Iris pigment epithelial cell (primary cell): ENCODE measurements at regions not wholly inside any gene's neighbourhood (a gene's known extent, or its start where the extent isn't known, plus 50 kb on each side); places are given as distances from the start of the nearest gene placed in this dataset.

Experiments
- DNase-seq: peaks from one replicate; pipeline ENCODE4 v3.0.0-alpha.2; 2011; ENCODE audit warnings: low read depth

DNA sequence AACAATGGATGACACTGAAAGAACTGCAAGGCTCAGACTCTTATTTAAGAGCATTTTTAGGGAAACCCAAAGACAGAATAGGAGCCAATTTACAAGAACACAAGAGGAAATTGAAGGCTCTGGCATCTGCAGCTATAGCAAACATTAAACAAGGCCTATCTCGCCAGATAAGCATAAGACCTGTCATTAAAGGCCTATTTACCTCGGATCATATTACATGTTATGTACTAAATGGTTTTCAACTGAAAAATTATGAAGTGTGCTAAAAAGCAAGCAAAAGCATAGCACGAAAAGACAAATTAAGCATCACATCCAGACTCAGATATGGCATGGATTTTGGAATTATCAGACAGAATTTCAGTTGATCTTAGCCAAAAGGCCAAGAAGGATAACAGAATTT, 617.1 kb downstream of the SQOR start:
- DNase-seq, result no peak

DNA sequence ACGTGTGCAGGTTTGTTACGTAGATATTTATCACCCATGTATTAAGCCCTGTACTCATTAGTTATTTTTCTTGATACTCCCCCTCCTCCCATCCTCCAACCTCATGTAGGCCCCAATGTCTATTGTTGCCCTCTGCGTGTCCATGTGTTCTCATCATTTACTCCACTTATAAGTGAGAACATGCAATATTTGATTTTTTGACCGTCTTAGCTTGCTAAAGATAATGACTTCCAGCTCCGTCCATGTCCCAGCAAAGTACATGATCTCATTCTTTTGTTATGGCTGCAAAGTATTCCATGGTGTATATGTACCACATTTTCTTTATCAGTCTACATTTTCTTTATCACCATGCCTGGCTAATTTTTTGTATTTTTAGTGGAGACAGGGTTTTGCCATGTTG, 623.2 kb downstream of the SQOR start:
- DNase-seq, result no peak

DNA sequence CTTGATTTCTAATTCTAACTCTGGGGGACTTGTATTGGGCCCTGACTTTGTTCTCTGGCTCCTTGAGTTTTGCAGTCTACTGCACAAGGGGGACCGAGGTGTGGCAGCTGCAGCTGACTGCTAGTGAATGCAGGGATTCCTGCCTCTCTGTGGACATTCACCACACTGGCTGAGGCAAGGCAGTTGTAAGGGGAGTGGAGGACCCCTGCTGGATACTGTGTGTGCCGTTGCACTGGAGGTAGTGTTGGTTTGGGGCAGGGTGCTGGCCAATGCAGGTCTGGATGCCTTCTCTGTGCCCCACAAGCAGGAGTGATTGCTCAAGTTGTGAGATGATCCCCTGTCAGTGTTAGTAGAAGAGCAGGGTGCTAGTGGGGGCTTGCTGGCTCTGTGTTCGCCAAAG, 626.1 kb downstream of the SQOR start:
- no peak for DNase-seq

DNA sequence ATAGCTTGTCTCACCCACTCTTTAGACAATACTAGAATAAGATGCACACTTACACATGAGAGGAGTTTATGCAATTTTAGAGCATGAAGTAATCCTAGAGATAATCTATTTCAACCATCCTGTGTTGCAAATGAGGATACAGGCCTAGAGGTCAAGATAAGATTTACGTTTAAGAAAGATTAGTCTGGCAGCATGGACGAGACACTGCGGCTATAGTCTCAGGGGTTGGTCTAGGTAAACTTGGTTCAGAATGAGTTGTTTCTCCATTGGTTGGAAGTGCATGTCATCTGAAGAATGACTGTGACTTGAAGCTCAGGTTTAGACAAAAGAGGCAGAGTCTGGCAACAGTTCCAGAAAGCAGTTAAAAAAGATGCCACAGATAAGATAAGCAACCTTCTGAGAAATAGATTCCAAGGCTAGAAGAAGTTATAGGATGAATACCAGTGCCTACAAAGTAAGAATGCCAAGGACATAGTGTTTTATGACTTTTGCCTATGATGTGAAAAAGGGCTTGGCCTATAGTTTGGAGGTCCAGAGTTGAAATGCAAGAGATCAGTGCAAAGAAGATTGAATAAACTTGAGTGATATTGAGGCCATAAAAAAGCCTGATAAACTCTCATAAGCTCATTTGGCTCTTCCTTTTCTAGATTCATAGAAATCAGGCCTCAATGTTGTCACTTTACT, 631.0 kb downstream of the SQOR start:
- DNase-seq, result no peak

DNA sequence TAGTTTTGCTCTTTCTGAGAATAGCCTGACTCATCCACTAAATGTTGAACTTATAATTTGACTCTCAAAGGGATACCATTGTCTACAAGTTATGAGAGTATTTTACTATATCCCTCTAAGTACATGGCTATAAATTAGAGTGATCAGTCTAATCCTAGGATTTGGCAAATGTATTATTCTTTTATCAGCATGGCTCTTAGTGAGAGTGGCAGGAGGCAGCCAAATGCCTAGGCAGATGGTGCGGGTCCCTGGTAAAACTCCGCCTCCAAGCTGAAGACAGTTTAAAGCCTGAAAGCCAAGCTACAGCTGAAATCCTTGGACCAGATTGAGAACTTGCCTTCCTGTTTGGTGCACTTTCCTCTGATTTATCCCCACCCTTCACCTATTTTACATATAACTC, 631.8 kb downstream of the SQOR start:
- DNase-seq, result no peak

DNA sequence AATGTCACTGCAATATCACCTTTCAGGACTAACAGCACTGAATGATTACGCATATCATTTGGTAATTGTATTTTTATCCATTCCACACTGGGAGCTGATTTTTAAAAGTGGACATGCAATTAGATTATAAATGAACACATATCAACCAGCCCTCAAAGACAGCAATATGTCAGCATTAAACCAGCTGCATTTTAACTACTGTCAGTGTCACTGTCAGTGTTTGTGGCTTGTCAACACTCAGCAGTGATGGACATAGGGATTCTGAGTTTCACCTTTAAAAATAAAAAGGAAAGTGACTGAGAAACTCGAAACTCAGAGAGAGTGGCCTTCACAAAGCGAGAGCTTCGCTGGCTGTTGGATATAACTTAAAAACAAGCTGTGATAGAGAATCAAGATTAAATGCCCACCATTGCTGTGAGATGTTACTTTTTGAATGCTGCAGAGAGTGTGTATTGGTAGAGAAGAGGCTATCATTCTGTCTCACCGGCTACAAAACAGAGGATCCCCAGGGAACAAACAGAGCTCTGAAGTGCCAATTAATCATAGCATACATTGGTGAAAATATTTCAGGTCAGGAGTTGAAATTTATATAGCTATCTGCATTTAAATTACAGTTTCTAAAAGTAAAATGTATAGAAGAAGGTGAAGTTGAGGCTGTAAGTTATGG, 635.8 kb downstream of the SQOR start:
- DNase-seq, result no peak

DNA sequence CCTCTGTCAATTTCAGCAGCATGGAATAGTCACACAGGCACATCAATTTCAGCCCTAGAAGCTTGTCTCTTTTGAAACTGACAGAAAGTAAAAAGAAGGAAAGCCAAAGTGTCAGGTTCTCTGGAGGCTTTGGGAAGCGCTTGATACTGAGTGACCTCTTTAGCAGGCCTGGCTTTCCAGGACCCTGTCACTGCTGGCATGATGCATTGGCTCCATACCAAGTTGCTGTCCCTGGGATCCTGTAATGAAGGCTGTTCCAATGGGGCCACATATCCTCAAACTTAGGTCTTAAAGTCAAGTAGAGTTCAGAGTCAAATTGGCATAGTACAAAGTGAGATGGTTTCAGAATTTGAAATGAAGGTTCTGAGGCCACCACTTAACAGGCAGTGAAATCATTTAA, 640.9 kb downstream of the SQOR start:
- no peak for DNase-seq

DNA sequence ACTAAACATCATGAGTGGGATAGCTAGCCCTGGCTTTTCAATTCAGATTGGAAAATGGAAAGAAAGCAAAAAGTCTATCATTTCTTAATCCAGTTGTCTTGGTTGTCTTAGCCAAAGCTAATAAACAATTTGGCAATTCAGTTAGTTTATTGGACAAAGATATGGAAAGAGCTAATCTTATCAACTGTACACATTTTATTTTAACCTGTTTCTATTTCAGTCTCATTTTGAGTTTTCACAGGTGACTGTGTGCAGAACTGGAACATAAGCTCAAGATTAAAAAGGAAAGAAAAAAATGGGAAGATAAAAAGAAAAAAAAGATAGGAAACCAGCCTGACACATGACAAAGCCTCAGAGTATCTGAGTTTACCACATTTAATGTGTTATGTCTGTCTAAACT, 642.6 kb downstream of the SQOR start:
- DNase-seq, result no peak

DNA sequence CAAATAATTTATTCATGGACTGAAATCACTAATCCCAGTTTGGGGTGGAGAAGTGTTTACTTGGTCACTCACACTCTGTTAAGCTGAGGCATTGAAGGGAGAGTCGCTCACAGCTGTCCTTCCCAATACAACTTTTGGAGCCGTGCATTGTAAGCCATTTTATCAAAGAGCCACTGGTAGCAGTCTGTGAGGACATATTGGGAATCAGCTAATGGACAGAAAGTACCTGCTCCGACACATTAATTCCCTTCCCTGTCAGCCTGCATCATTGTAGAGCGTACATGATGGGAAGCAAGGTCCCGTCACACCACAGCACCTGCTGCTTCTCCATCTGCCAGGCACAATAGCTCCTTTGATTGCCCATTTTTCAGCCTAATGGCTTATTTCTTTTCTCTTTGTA, 643.2 kb downstream of the SQOR start:
- no peak for DNase-seq

DNA sequence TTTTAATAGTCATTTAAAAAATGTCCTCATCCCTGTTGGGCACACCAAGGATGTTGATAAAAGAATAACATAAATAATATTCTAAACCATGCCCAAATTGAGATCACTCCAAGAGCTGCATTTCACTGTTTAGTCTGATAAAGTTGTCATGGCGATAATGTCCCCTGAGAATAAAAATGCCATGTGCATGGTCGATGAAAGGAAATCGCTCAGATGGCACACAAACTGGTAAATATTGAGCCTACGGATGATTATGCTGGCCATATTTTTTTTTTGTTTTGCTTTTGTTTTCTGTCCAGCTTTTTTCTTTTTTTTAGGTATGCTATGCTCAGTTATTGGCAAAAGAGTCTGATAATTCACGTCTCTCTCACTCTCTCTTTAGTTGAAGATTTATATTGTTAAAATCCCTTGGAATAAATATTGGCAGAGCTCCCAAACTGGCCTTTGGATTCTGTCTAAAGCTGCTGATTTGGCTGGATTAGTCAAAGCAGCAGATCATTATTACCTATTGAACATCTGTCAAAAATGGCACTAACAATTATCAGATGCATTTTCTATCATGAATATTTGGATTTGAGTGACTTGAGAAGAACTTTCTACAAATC, 643.8 kb downstream of the SQOR start:
- DNase-seq, result no peak

DNA sequence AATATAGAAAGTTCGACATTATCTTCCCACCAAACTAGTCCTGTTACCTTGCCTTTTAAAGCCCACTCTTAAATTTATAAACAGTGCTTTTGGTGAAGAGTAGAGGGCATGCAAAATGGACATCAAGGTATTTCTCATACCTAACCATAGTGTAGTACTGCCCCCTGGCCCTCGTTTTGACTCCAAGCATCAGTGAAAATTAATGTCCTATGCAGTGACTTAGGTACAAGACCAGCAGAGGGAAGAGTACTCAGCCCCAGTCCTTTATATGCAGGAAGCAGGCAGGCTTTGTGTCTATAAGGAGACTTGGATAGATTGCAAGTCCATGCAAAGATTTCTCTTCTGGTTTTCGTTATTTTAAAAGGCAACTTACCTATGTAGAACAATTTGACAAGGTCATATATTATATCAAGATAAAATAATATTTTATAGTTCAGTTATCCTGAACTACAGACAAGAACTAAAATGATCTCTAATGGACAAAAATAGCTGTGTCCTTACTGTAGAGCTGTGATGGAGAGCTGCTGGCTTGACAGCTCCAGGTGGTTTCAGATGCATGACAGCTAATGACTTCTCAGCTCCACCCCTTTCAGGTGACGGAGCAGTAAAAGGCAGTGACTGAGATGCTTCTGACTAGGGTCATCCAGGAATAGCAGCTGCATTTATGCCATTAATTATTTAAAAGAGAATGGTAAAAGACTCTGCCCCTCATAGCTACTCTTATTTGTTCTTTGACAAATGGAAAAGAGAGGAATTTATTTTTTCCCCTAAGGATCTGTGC, 646.1 kb downstream of the SQOR start:
- no peak for DNase-seq

DNA sequence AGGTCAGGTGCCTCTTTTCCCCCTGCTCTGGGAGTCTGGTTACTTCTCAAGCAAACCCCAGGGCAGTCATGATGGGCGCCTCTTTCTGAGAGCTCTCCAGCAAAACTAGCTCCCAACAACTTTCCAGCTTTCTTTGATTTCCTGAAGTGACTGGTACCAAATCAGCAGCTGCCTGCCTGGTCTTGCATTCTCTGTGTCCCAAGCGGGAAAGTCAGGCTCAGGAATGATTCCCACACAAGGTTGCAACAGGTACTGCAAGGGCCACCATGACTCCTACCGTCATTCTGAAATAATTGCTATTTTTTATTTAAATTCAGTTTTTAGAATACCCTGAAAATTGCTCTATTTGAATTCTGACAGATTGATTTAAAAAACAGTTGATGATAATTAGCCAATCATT, 658.7 kb downstream of the SQOR start:
- DNase-seq, result no peak

DNA sequence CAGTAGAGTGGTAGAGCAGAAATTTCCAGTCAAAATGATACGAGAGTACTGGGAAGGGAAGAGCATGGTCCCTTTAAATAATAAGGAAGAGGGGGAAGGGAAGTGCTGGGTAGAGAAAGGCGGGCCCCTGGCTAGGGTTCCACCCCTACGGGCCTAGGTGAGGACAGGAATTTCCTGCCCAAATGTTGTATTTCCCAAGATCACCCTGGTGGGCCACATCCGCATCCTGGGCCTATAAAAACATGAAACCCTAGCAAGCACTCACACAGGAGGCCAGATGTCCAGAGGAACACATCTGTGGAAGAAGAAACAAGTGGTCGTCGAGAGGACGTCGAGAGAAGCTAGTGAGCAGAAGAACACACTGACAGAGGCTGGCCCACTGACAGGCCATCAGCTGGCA, 661.2 kb downstream of the SQOR start:
- DNase-seq, result no peak

DNA sequence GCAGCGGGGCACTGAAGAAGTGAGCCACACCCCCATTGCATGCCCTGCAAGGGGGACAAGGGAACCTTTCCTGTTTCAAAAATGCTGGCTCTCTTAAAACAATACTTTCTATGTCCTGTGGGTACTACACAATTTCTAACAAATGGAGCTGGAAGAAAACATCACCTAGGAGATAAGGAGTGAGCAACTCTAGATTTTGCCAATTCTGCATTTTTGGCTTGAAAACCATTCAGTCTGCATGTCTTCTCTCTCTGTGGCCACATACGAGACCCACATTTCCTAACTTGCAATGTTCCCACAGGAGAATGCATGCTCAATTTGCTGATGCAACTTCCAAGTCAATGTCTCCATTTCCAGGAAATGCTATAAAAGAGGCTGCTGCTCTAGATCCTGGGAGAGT, 662.0 kb downstream of the SQOR start:
- DNase-seq, result no peak

DNA sequence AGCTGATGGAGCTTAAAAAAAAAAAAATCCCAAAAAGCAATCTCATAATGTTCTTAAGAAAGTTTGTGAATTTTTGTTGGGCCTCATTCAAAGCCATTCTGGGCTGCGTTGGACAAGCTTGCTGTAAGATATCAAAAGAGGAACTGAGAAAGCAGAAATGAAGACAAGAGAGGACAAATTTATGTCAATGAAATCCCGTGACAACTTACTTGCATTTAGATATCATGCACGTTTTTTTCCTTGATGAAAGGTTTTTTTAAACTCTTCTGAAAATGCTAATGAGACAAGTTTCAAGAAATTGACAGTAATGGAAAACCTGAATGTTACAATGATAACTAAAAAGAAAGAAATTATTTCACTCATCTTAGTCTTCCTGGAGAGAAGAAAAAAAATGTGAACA, 662.9 kb downstream of the SQOR start:
- no peak for DNase-seq

DNA sequence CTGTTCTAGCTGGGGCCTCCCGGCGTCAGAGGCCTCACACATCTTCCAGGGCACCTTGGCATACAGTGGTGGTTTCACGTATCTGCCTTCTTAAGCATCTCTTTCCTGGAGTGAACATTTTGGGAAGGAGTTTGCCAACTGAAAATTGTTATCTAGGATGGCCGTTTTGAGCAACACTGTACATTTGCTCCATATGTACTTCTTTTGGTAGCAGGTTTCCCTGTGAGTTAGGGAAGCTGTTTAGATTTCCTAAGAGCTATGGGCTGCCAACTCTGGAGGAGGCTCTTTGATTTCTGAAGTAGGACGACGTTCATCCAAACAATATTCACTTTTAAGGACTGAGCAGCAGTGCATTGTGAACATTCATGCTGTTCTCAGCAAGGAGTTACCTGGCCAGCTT, 665.9 kb downstream of the SQOR start:
- no peak for DNase-seq

DNA sequence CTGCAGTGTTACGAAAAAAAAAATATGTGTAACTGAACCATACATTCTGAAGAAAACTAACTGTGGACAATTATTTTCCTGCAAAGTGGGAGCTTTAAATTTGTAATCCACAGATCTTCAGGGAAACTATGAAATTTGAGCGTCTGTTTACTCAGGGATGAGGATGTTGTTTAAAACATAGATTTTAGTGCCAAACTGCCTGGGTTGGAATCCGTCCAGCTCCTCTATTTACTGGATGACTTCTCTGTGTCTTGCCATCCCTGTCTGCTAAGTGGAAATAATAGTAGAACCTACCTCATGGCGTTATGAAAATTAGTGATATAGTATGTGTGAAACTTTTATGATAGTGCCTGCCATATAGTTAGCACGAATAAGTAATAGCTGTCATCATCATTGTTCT, 666.5 kb downstream of the SQOR start:
- DNase-seq, result no peak

DNA sequence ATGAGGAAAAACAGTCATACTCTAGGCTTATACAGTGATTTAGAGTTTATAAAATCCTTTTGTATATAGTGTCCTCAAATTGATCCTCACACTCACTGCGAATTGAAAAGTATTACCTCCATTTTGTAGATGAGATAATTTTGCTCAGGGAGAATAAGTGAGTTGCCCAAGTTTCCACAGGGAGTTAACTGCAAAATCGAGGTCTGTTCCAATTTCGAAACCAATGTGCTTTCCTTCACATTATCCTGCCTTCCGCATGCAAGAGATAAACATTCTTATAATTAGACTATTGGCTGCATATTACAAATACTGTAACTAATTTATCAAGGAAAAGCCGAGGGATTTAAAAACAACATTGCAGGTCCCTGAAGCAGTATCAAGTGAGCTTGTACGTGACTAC, 667.0 kb downstream of the SQOR start:
- no peak for DNase-seq

DNA sequence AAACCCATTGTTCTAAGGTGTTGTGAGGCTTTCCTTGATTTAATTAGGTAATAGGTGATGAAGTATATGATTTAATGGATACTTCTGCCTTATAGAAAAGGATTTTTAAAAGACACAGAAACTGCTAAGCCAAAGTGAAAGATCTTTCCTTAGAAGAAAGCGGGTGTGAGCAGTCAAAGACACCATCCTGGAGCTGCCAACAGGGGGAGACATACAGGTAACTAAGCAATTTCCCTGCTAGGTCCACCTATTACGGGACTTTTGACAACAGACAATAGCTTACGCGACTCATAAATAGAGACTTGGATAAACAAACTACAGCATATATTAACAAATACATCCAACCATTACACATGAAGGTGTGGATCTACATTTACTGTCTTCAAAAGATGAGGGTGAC, 669.5 kb downstream of the SQOR start:
- DNase-seq, result no peak

DNA sequence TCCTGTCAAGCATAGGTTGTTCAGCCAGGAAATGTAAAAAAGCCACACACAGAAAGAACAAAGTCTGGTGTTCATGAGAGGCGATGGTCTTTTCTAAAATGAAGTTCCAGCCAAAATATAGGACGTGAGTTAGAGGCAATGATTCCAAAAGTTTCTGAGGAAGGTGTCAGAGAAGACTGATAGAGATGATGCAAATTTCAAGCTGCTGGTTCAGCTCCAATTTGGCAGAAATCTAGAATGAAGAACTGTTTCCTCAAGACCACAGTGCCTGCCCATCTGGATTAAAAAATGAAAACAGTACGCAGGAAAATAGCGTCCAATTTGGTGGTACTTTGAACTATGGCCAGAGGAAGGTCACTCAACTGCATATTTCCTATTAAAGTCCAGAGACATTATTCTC, 672.9 kb downstream of the SQOR start:
- no peak for DNase-seq

DNA sequence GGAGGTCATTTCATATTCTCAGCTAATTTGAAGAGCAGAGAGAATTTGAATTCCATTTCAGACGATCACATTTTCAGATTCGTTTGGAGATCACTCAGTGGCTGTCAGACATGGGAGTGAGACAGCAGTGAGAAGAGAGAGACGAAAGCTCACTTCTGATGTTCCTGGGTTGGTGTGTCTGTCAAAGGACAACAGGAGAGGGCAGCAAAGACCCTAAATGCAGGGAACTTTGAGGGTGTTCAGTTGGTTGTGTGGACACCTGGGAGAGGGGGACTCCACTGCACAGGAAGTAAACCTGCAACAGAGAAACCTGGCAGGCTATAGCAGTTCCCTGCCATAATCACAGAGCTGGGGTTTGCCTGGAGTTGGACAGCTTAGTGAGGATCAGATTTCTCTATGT, 675.1 kb downstream of the SQOR start:
- no peak for DNase-seq

DNA sequence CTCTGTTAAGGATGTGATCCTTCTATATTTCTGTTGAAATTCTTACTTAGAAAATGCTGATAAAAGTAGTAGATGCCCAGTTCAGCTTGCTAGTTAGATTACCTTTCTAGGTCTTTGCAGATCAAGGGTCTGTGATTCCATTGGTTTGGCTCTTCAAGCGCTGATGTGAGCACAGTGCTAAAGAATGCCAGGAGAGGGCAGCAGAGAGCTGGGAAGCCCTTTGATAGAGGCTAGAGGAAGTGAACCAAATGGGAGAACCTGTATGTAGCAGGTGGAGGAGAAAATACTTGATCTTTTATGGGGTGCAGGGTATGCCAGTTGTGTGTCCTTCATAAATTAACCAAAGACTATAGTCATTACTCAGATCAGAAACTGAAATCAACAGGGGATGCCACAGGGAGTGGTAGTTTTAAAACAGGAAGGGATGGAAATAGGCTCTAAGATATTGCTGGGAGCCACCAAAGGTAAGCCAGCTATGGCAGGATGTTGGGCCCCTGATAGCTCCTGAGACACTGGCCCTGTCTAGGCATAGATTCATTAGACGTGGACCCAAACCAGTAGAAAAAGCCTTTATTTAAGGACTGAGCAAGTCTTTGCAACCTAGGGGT, 677.4 kb downstream of the SQOR start:
- DNase-seq, result peak; percentile 35

DNA sequence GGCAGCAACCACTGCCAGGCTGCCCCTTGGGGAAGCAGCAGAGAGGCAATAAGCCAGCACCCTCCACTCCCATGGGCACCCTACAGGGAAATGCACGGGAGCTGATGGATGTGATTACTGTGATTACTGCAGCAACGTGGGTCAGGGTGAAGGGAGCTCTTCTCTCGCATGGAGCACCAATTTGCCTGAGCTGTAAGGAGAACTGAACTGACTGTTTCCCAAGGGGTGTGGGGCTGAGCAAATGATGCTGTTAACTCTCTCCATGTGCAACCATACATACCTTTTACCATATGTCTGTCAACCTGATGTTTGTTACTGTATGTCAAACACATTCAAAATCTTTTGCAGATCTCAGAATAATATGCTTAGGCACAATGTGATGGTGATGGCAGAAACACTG, 680.6 kb downstream of the SQOR start:
- no peak for DNase-seq
